Fibroblast of skin of scalp (primary cell): ENCODE measurements at regions not wholly inside any gene's neighbourhood (a gene's known extent, or its start where the extent isn't known, plus 50 kb on each side); places are given as distances from the start of the nearest gene placed in this dataset.

Source experiments
- DNase-seq: peaks from one replicate; pipeline ENCODE4 v3.0.0-alpha.2; 2013

GRCh38 chr13:34833562-34834182 lies 108.4 kb upstream of the NBEA start:
- DNase-seq, result peak; percentile 29

- DNase-seq, result no peak
Observed at GRCh38 chr13:34842466-34842865, 99.6 kb upstream of the NBEA start.

- DNase-seq, result no peak
Observed at GRCh38 chr13:34847766-34848165, 94.3 kb upstream of the NBEA start.

DNA sequence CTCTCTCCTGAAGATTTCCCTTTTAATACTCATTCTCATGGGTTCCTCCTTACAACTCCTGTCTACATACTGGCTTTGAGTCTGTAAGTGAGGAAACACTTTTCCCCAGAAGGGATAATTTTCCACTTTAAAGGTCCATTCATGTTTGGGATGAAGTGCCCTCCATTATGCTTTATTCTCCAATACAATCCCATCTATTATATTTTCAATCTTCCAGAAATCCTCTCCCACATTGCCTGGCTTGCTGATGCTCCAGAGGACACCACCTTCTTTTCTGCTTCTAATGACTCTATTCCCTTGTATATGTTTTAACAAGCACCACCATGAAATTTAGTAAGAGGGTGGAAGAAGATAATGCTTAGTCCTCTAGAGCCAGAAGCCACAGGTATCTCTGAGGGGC lies 92.7 kb upstream of the NBEA start:
- DNase-seq, result no peak

DNA sequence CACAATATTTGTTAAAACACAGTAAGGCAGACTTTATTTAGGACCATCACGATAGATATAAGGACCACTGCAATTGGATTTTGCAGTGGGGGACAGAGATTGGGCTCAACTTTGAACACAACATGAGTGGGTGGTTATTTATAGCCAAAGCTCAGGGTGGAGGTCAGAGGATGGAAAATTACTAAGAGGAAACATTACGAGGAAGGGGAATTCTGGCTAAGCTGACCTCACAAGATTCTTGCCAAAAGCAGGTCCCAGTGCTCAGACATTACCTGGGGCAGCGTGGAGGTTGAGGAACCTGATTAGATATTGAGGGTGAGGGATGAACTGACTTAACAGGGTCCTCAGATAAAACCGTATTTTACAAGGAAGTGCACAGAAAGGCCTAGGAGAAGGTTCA lies 88.9 kb upstream of the NBEA start:
- DNase-seq, result no peak

GRCh38 chr13:34857558-34858325 lies 84.3 kb upstream of the NBEA start:
- DNase-seq, result no peak

GRCh38 chr13:34862311-34862710 lies 79.8 kb upstream of the NBEA start:
- no peak for DNase-seq

- peak; percentile 14 for DNase-seq
Observed at GRCh38 chr13:34862716-34863115, 79.4 kb upstream of the NBEA start.

DNA sequence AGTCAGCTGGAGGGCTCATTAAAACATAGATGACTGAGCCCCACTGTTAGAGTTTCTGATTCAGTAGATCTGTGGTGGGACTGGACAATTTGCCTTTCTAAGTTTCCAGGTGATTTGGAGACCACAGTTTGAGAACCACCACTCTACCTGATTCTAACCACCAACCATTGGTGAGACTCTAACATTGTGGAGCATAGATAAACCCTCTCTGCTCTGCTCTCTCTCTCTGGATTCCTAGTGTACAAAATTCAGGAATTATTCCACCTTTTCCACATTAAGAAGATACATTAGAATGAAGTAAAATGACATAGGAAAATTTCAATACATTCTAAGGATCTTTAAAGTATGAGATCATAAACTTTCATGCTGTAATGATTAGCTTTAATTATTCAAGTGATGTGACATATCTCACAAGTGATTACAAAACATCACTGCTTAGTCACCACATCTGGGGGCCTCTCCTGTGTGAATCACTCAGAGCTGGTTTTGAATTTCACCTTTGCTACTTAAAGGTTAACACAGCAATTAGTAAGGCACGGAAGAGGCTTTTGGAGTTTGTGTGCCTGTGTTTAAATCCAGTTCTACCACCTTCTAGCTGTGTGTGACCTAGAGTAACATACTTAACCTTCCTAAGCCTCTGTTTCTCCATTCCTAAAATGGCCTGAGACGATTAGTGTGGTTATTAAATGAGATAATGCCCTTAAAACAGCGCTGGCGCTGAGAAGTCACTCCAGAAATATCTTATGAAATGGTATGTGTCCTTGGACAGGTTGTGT lies 78.5 kb upstream of the NBEA start:
- peak; percentile 65 for DNase-seq

- no peak for DNase-seq
Observed at GRCh38 chr13:34864671-34865070, 77.4 kb upstream of the NBEA start.

- peak; percentile 14 for DNase-seq
Observed at GRCh38 chr13:34867590-34867989, 74.5 kb upstream of the NBEA start.

GRCh38 chr13:34868733-34869132 lies 73.3 kb upstream of the NBEA start:
- DNase-seq, result no peak

DNA sequence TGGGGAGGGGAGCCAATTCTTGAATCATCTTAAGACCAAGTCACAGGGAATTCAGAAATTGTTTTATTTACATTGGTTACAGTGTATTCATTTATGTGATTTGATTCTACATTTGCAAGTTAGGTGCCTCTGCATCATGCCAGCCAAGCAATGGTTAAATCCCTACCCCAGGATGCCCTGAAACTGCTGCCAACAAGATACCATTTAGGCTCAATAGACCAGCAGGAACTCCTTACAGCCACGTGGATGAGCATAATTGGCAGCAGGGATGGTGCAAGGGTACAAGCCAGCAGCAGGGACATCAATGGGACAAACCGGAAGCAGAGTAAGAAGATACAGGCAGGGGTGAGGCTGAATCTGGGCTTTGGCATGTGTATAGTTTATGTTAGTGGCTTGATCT lies 72.4 kb upstream of the NBEA start:
- DNase-seq, result no peak

GRCh38 chr13:34878329-34878728 lies 63.7 kb upstream of the NBEA start:
- DNase-seq, result no peak

- DNase-seq, result no peak
Observed at GRCh38 chr13:34879851-34880250, 62.2 kb upstream of the NBEA start.

DNA sequence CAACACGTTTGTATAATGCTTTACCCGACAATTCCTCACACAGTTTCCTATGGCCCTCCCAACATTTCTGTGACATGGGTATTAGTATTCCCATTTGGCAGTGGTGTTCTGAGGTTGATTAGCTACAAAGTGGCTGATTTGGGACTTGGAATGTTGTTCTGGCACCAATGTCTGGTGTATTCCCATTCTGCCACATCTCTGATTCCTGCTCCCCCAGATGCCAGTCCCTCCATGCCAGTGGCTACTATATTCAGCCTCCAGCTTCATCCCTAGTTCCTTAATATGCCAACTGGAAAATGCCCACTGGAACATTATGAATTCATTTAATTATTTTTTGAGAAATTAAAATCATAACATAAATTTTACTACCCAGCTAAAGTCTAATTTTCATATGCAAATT lies 60.6 kb upstream of the NBEA start:
- DNase-seq, result no peak

- no peak for DNase-seq
Observed at GRCh38 chr13:34883396-34883795, 58.7 kb upstream of the NBEA start.

GRCh38 chr13:34884366-34884765 lies 57.7 kb upstream of the NBEA start:
- no peak for DNase-seq

DNA sequence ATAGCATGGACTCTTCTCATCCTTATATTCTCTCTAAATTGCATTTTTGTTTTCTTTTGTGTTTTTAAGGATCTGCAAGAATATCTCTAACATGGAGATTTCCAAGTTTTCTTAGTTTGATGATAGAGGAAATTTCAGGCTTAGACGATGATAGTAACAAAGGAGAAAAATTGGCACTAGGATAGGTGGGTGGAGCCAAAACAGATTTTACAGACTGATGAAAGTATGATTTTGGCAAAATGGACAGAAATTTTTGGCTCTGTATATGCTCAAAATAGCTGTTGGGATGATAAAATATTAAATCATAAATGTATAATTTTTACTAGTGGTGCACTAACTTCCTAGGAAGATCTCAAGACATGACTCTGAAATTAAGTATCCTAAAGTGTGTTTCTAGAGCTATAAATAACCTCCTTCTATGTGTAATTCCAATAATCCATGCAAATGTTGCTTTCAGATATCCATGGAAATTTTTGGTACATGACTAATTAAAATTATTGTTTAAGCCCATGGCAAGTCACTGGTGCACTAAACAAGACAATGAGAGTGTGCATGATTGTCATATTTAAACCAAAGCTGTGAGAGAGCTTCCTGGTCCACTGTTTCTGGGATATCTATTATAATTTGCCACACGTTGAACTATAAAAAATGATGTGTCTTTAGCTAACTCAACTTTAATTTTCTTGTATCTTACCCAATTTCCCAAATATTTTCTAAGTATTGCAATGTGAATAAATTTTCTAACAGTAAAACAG lies 55.8 kb upstream of the NBEA start:
- no peak for DNase-seq

DNA sequence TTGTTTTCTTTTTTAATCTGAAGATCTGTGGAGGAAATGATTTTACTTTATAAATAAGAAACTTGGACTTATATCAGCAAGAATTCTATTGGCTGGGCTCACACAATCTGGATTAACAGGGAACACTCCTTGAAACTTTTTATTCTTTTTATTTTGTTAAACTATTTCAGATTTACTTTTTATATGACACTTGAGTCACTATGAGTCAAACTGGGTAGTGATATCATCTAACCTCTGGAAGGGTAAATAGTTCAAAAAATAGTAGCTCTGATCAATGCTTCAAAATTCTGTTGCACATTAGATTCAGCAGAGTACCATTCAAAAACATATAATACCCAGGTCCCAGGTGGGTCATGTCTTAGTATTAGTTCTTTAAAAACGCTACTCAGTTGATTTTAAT lies 55.1 kb upstream of the NBEA start:
- no peak for DNase-seq
